ENCODE measurements at regions not wholly inside any gene's neighbourhood (a gene's known extent, or its start where the extent isn't known, plus 50 kb on each side); places are given as distances from the start of the nearest gene placed in this dataset.

- TF ChIP-seq POLR2AphosphoS5 (IDR thresholded peaks at IDR 0.05; ENCODE audit: low read depth, low read length) (no peak), CTCF (IDR thresholded peaks at IDR 0.05) (no peak), REST (IDR thresholded peaks at IDR 0.05; ENCODE audit: insufficient read depth in 1 of 2, low read depth in 2 of 2, low read length in 1 of 2) (no peak), SIN3A (IDR thresholded peaks at IDR 0.05; ENCODE audit: borderline replicate concordance, insufficient read depth, low read depth, low read length) (no peak)
Observed at GRCh38 chr5:156251076-156251475, 75.9 kb upstream of the SGCD start.
